GM21515 (cell line): ENCODE measurements at regions not wholly inside any gene's neighbourhood (a gene's known extent, or its start where the extent isn't known, plus 50 kb on each side); places are given as distances from the start of the nearest gene placed in this dataset.
"Not testable (repeated sequence)": the region's sequence is repeated elsewhere in the genome, so short reads cannot be mapped to it uniquely, and the experiment has no call there.

Source experiments
- ATAC-seq: cut with Tn5 transposase; IDR thresholded peaks from one replicate; pipeline ENCODE4 v1.9.1; 2021; ENCODE audit not compliant: unreplicated experiment

- ATAC-seq: not testable (repeated sequence)
These were observed 223.7 kb upstream of the ANKRD20A1 start for GRCh38 chr9:67635067-67635466.

DNA sequence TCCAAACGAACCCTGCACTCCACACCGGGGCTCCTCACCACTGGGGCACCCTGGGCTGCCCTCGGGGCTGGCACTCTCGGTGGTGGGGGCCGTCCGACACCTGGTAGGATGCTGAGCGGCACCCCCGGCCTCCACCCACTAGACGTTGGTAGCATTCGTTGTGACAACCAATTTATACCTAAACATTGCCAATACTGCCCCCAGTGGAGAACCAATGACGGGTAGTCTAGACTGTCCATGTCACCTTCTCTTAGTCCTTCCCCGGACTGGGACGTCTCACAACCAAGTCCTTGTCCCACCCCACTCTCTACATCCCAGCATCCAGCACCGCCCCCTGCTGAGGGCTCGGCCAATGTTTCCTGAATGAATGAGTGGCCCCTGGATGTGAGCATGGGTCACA, 246.8 kb upstream of the ANKRD20A1 start:
- not testable (repeated sequence) for ATAC-seq

GRCh38 chr9:67609872-67610271, 248.9 kb upstream of the ANKRD20A1 start:
- ATAC-seq: not testable (repeated sequence)

DNA sequence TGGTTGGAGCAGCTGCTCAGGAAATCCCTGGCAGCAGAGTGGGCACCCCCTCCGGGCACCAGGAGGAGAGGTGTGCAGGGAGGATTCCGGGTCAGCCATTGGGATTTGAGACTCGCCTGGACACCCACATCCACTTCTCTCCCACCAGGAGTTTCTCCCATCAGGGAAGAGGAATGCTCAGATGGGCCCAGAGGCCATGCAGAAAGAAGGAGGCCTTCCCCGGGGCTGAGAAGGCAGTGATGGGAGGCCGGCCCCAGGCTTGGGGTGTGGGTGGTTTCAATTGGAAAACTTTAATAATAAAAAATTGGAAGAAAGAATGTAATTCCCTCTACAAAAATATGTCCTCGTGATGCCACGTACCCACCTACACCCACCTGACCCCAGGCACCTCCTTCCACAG, 249.3 kb upstream of the ANKRD20A1 start:
- ATAC-seq: not testable (repeated sequence)

- ATAC-seq: not testable (repeated sequence)
These were observed 253.6 kb upstream of the ANKRD20A1 start for GRCh38 chr9:67605113-67605512.

GRCh38 chr9:67603609-67604008, 255.1 kb upstream of the ANKRD20A1 start:
- not testable (repeated sequence) for ATAC-seq

DNA sequence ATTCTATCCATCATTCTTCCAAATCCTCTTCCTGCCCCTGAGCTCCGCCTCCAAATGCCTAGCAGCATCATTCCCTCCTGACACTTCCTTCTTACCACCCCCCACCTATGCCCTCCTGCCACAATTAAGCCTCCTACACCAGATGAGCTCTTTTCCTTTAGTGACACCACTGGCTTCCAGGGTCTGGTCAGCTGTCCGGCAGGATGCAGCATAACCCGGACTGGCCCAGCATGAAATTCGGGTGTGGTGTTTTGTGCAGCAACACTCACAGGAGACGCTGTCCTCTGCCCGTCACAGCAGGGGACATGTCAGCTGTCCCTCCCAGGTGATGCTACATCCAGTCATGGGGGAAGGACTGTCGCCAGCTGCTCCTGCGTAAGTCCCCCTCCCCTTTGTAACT, 266.3 kb upstream of the ANKRD20A1 start:
- ATAC-seq: not testable (repeated sequence)

DNA sequence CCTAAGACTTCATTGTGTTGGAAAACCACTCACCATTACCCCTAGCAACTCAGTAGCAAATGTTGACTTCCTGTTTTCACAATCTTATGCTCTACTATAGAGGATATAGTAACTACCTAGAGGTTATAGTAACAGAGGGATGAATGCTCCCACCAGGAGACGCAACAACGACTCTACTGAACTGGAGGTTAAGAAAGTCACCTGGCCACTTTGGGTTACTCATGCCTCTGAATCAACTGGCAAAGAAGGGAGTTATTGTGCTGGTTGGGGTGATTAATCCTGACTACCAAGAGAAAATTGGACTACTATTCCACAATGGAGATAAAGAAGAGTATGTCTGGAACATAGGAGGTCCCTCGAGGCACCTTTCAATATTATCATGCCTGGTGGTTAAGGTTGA, 302.9 kb upstream of the ANKRD20A1 start:
- ATAC-seq: not testable (repeated sequence)

GRCh38 chr9:67550044-67550443, 308.7 kb upstream of the ANKRD20A1 start:
- ATAC-seq: not testable (repeated sequence)

DNA sequence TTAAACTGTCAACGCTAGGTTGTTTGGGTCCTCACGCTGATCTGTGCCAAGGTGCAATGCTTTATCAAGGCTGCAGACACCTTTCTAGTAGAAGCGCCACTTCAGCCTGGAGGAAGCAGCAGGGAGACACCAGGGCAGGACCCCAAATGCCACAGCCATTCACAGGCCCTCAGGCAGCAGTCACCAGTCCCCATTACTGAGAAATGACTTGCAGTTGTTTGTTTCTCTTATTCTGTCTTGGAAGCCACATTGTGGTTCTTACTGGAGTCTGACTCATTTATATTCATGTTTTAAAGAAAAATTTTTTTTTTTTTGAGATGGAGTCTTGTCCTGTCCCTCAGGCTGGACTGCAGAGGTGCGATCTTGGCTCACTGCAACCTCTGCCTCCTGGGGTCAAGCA, 328.9 kb upstream of the ANKRD20A1 start:
- ATAC-seq: not testable (repeated sequence)

GRCh38 chr9:67516938-67517337, 341.8 kb upstream of the ANKRD20A1 start:
- ATAC-seq: not testable (repeated sequence)

GRCh38 chr9:67514587-67514986, 344.1 kb upstream of the ANKRD20A1 start:
- ATAC-seq: not testable (repeated sequence)

GRCh38 chr9:67503728-67504369, 354.9 kb upstream of the ANKRD20A1 start:
- not testable (repeated sequence) for ATAC-seq

DNA sequence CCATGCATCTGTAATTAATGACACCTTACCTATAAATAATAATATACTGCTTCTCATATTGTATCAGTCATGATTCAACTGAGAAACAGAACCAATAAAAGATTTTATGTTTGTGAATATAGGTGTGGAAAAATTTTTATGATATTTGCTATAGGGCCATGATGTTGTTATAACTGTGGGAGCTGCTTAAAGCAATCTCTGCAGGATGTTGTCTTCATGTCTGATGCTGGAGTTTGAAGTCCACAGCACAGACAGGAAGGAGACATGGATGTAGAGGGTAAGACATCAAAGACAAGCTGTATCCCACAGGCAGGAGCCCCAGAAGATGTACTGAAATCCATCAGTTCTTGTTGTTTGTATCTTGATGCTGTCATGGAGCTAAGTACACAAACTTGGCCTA, 366.7 kb upstream of the ANKRD20A1 start:
- ATAC-seq: not testable (repeated sequence)

DNA sequence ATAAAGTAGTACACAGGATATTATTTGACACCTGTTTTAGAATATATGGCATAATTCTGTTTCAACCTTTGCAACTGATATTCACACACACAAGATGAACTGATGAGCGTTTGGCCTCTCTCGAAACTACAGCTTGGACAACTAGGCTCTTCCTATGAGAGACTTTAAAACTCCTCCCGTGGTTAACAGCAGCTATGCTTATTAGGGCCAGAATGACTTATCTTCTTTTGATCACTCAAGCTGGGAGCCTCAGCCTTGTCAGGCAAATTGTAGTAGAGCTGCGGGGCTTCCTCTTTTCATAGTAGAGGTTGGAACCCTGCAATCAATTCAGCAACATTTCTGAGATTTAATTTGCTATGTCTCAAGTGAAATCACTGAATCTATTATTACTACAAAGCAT, 381.3 kb upstream of the ANKRD20A1 start:
- not testable (repeated sequence) for ATAC-seq

DNA sequence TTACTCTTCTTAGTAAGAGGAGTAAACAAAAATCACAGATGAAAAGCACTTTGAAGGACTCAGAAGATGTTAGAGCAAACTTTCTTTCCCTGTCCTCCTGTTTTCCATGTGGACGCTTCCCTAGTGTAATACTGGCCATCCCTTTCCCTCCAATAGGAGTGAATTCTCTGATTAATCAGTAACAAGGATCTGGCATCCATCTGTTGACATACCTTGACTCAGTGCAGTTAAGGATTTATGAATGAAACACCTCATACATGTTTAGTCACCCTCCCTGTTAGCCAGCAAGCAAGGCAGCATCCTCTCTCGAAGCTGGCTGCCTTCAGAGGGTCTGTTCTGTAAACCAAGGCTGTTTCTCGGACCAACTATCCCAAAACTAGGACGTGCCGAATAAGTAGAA, 388.0 kb upstream of the ANKRD20A1 start:
- not testable (repeated sequence) for ATAC-seq

- peak; percentile 56 for ATAC-seq
These were observed 390.4 kb upstream of the ANKRD20A1 start for GRCh38 chr9:67468326-67468725.

GRCh38 chr9:67461796-67462757, 396.7 kb upstream of the ANKRD20A1 start:
- ATAC-seq: not testable (repeated sequence)

DNA sequence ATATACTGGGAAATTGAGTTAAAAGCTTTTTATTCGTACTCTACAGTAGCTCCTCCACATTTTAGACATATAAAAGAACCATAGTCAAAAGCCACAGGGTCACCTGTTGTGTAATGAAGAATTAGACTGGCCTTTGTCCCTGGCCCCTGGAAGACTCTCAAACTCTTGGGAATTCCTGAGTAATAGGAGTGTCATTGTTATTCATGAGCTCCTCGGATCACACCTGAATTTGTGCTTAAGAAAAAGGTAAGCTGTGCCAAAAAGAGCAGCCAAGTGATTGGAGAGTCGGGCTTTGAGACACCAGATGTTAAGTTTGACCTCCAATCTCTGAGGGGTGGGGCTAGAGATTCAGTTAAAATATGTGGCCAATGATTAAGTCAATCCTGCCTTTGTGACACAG, 405.8 kb upstream of the ANKRD20A1 start:
- ATAC-seq: not testable (repeated sequence)

- not testable (repeated sequence) for ATAC-seq
These were observed 416.4 kb upstream of the ANKRD20A1 start for GRCh38 chr9:67442313-67442712.

DNA sequence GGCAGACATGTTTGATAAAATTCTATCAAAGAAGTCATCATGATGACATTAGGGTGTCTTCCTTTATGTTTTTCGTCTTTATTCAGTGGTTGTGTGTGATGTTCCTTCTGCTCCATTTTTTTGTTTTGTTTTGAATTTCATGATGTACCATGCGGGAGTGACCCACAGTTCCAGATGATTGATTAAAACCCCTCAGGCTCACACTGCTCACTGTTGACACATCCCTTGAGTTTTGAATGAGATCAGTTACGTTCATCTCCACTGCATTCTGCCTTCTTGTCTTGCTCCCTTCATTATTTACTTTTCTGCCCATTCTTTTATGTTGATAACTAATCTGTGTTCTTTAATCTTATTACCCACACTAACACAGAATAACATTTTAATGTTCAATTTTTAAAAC, 421.7 kb upstream of the ANKRD20A1 start:
- ATAC-seq: not testable (repeated sequence)

DNA sequence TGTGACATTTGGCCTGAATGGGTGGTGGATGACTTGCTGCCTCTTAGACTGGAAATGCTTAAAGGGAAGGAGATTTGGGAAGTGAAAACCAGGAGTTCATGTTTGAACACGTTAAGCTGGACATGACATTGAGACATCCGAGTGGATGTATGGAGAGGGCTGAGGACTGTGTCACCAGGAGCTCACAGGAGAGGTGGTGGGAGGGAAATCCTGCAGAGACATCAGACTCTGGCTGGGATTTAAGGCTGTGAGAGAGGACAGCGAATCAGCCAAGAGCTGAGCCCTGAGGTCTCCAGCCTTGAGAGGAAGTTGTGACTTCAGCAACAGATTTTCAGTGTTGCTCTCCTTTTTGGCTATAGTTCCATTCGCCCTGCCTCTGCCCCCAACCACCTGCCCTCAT, 432.5 kb upstream of the SPATA31A3 start:
- not testable (repeated sequence) for ATAC-seq
